HepG2 (cell line): ENCODE measurements at regions not wholly inside any gene's neighbourhood (a gene's known extent, or its start where the extent isn't known, plus 50 kb on each side); places are given as distances from the start of the nearest gene placed in this dataset.

Experiments
- ATAC-seq: fragments of 200-7000 bp; cut with Tn5 transposase; 3 replicates; pipeline ENCODE4 v1.9.1; 2020; ENCODE audit warnings: mild to moderate bottlenecking, moderate library complexity
- BruUV-seq: library from RNA; stranded (reverse); fragments of 400-500 nt; replicated peaks from 2 replicates; lab custom pipeline; 2021; lab: Mats Ljungman, UMichigan
- CTCF ChIA-PET: fragments of 300-600 bp; formaldehyde crosslinking; extraction: SDS; loops from one replicate; lab custom pipeline; 2021; ENCODE audit warnings: low total read pairs, inconsistent platforms, low intra/inter-chr PET ratio; lab: Yijun Ruan, JAX
- POLR2A ChIA-PET: fragments of 350-600 bp; sonication (Branson Sonifier 250); formaldehyde crosslinking; loops from one replicate; lab custom pipeline; 2020; ENCODE audit warnings: antibody characterized with exemption, inconsistent platforms; lab: Yijun Ruan, JAX
- DNase-seq: peaks from one replicate; pipeline ENCODE4 v3.0.0-alpha.2; 2015; ENCODE audit warnings: low spot score
- FAIRE-seq: peaks from 3 replicates; lab custom pipeline; 2011; peaks lifted over from hg19 to GRCh38; lab: Jason Lieb, UNC
- H2AFZ ChIP-seq: one replicate; pipeline ENCODE4 v1.6.1; 2011; ENCODE audit warnings: low read length, inconsistent platforms
- H3K27ac ChIP-seq: fragments of 300-600 bp; 3 replicates; pipeline ENCODE4 v1.8.0; 2011; ENCODE audit warnings: mixed run types, mild to moderate bottlenecking, mixed read lengths, low read length, inconsistent platforms; ENCODE audit not compliant: insufficient read depth; ENCODE audit errors: extremely low read length
- H3K27me3 ChIP-seq, 2 experiments: fragments of 200-600 bp in 1 of 2; 2 replicates in 1 of 2; 3 replicates in 1 of 2; pipeline versions ENCODE4 v1.6.0 to v1.8.0; 2011; ENCODE audit warnings: low read length in 2 of 2, mild to moderate bottlenecking in 2 of 2, moderate library complexity in 2 of 2, inconsistent platforms in 1 of 2; ENCODE audit not compliant: insufficient read depth in 2 of 2, control insufficient read depth in 1 of 2
- H3K36me3 ChIP-seq, 2 experiments: fragments of 200-600 bp in 1 of 2; replicated peaks in 1 of 2; 2 replicates in 1 of 2; 3 replicates in 1 of 2; pipeline versions ENCODE4 v1.5.1 to v1.8.0; 2011; ENCODE audit warnings: low read length in 2 of 2, inconsistent platforms in 1 of 2; ENCODE audit not compliant: insufficient read depth in 2 of 2, control insufficient read depth in 1 of 2
- H3K4me1 ChIP-seq: 2 replicates; pipeline ENCODE4 v1.5.1; 2012; ENCODE audit warnings: low read length, inconsistent platforms; ENCODE audit not compliant: insufficient read depth
- H3K4me2 ChIP-seq: 2 replicates; pipeline ENCODE4 v1.6.0; 2011; ENCODE audit warnings: low read depth, low read length, inconsistent platforms
- H3K4me3 ChIP-seq, 3 experiments: fragments of 200-600 bp in 1 of 3; sonication (generic), shearing (Covaris generic) in 1 of 3; replicated peaks in 1 of 3; 2 replicates each; pipeline ENCODE4 v1.5.1; 2011 to 2016; ENCODE audit warnings: low read length in 3 of 3, inconsistent platforms in 2 of 3, low read depth in 2 of 3, mild to moderate bottlenecking in 2 of 3, control low read depth in 1 of 3, mixed read lengths in 1 of 3; ENCODE audit not compliant: insufficient read depth in 1 of 3
- H3K79me2 ChIP-seq: one replicate; pipeline ENCODE4 v1.6.1; 2011; ENCODE audit warnings: low read length, inconsistent platforms; ENCODE audit not compliant: insufficient read depth
- H3K9ac ChIP-seq: 2 replicates; pipeline ENCODE4 v1.6.0; 2011; ENCODE audit warnings: mild to moderate bottlenecking, low read depth, low read length, inconsistent platforms; ENCODE audit not compliant: insufficient read depth
- H3K9me3 ChIP-seq: 2 replicates; pipeline ENCODE4 v1.5.1; 2012; ENCODE audit warnings: mild to moderate bottlenecking, low read length
- H4K20me1 ChIP-seq: 2 replicates; pipeline ENCODE4 v1.6.0; 2011; ENCODE audit warnings: inconsistent platforms, mild to moderate bottlenecking, low read length, moderate library complexity; ENCODE audit not compliant: insufficient read depth
- ASH2L ChIP-seq: fragments of 300-600, 200-600 bp; sonication (generic); IDR thresholded peaks from 2 replicates; pipeline ENCODE4 v1.7.0; 2017; ENCODE audit warnings: low read depth, mild to moderate bottlenecking, moderate library complexity, mixed read lengths, low read length; ENCODE audit not compliant: insufficient read length
- DNMT1 ChIP-seq: sonication (generic); formaldehyde crosslinking; IDR thresholded peaks from 2 replicates; pipeline ENCODE4 v1.5.1; 2020; ENCODE audit warnings: mild to moderate bottlenecking, missing genetic modification reagents
- FOXC1 ChIP-seq: sonication (generic); formaldehyde crosslinking; IDR thresholded peaks from 2 replicates; pipeline ENCODE4 v1.8.0; 2022; ENCODE audit warnings: mild to moderate bottlenecking, missing genetic modification reagents, borderline replicate concordance
- GATAD1 ChIP-seq: IDR thresholded peaks from 2 replicates; pipeline ENCODE4 v1.6.1; 2016; ENCODE audit warnings: missing genetic modification reagents, missing compliant biosample characterization
- KAT8 ChIP-seq: IDR thresholded peaks from 2 replicates; pipeline ENCODE4 v1.6.1; 2016; ENCODE audit warnings: missing genetic modification reagents, missing compliant biosample characterization
- KLF13 ChIP-seq: sonication (generic); formaldehyde crosslinking; IDR thresholded peaks from 2 replicates; pipeline ENCODE4 v1.4.0; 2020; ENCODE audit warnings: mild to moderate bottlenecking, missing genetic modification reagents
- SRY ChIP-seq: sonication (generic); formaldehyde crosslinking; IDR thresholded peaks from 2 replicates; pipeline ENCODE4 v1.8.0; 2022; ENCODE audit warnings: mild to moderate bottlenecking, missing genetic modification reagents
- TAF1 ChIP-seq: sonication (generic); formaldehyde crosslinking; IDR thresholded peaks from 2 replicates; pipeline ENCODE4 v1.4.0; 2020; ENCODE audit warnings: missing genetic modification reagents
- THRA ChIP-seq: sonication (generic); formaldehyde crosslinking; IDR thresholded peaks from 2 replicates; pipeline ENCODE4 v1.4.0; 2020; ENCODE audit warnings: missing genetic modification reagents, borderline replicate concordance
- ZNF329 ChIP-seq: sonication (generic); formaldehyde crosslinking; IDR thresholded peaks from 2 replicates; pipeline ENCODE4 v1.9.0; 2021; ENCODE audit warnings: low read depth, mild to moderate bottlenecking, missing genetic modification reagents
- ZNF451 ChIP-seq: sonication (generic); formaldehyde crosslinking; IDR thresholded peaks from 2 replicates; pipeline ENCODE4 v1.5.0; 2020; ENCODE audit warnings: mild to moderate bottlenecking, missing genetic modification reagents
- ZNF549 ChIP-seq: sonication (generic); formaldehyde crosslinking; IDR thresholded peaks from 2 replicates; pipeline ENCODE4 v1.5.0; 2020; ENCODE audit warnings: missing genetic modification reagents
- ZNF569 ChIP-seq: sonication (generic); formaldehyde crosslinking; IDR thresholded peaks from 2 replicates; pipeline ENCODE4 v1.5.0; 2020; ENCODE audit warnings: mild to moderate bottlenecking, missing genetic modification reagents, moderate library complexity, borderline replicate concordance
- ZNF577 ChIP-seq: sonication (generic); formaldehyde crosslinking; IDR thresholded peaks from 2 replicates; pipeline ENCODE4 v1.4.0; 2020; ENCODE audit warnings: mild to moderate bottlenecking, low read depth, missing genetic modification reagents, borderline replicate concordance
- ZNF770 ChIP-seq: sonication (generic); formaldehyde crosslinking; IDR thresholded peaks from 2 replicates; pipeline ENCODE4 v1.5.0; 2020; ENCODE audit warnings: mild to moderate bottlenecking, missing genetic modification reagents
- WGBS: methylation state at CpG from one replicate; pipeline ENCODE4 v1.1.6; 2017; ENCODE audit warnings: low lambda C conversion rate; 5-methylcytosine and 5-hydroxymethylcytosine counted together
- in situ Hi-C: cut with HindIII; loops from 2 replicates; pipeline ENCODE4 v1.10.0; 2017; ENCODE audit warnings: low pct_unique_long_range_greater_than_20kb; ENCODE audit not compliant: extremely low pct_ligation_motif_present
- intact Hi-C: fragments of 100-400 bp; cut with micrococcal nuclease; formaldehyde crosslinking; loops from one replicate; pipeline ENCODE4 v1.10.0; 2022; ENCODE audit not compliant: unreplicated experiment
- TF ChIP-seq, protein P1 (sequence below): sonication (generic); formaldehyde crosslinking; IDR thresholded peaks from 2 replicates; pipeline ENCODE4 v1.4.0; 2020; ENCODE audit warnings: missing genetic modification reagents
- TF ChIP-seq, protein P2 (sequence below): sonication (generic); formaldehyde crosslinking; IDR thresholded peaks from 2 replicates; pipeline ENCODE4 v1.8.0; 2022; ENCODE audit warnings: mild to moderate bottlenecking, missing genetic modification reagents, borderline replicate concordance

- H3K27ac ChIP-seq, result no peak overlapping the region
- no peaks in the 10 kb centered on the region for H3K27me3 ChIP-seq
- in situ Hi-C loops, result no loop called here
- H3K9me3 ChIP-seq, result 0 out of 2 replicates have a peak, but pooled peaks cover 4% of the 10 kb centered on the region
- WGBS, result 46% methylated on average over 4 of the region's 4 CpGs
- H3K79me2 ChIP-seq, result no peaks in the 10 kb centered on the region
- BruUV-seq, result no TSS peak
- H3K4me2 ChIP-seq, result no peak overlapping the region
- TF ChIP-seq KAT8 (CRISPR knock-in tag), result no peak
- TF ChIP-seq ZNF577 (CRISPR knock-in tag), result no peak
- TF ChIP-seq GATAD1 (CRISPR knock-in tag), result no peak
- no peak for TF ChIP-seq SRY
- TF ChIP-seq ZNF569 (CRISPR knock-in tag), result no peak
- no peak for TF ChIP-seq ZNF770 (CRISPR knock-in tag)
- TF ChIP-seq DNMT1 (CRISPR knock-in tag), result no peak
- TF ChIP-seq, protein P1, sequence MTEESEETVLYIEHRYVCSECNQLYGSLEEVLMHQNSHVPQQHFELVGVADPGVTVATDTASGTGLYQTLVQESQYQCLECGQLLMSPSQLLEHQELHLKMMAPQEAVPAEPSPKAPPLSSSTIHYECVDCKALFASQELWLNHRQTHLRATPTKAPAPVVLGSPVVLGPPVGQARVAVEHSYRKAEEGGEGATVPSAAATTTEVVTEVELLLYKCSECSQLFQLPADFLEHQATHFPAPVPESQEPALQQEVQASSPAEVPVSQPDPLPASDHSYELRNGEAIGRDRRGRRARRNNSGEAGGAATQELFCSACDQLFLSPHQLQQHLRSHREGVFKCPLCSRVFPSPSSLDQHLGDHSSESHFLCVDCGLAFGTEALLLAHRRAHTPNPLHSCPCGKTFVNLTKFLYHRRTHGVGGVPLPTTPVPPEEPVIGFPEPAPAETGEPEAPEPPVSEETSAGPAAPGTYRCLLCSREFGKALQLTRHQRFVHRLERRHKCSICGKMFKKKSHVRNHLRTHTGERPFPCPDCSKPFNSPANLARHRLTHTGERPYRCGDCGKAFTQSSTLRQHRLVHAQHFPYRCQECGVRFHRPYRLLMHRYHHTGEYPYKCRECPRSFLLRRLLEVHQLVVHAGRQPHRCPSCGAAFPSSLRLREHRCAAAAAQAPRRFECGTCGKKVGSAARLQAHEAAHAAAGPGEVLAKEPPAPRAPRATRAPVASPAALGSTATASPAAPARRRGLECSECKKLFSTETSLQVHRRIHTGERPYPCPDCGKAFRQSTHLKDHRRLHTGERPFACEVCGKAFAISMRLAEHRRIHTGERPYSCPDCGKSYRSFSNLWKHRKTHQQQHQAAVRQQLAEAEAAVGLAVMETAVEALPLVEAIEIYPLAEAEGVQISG (CRISPR knock-in tag), result no peak
- TF ChIP-seq, protein P2, sequence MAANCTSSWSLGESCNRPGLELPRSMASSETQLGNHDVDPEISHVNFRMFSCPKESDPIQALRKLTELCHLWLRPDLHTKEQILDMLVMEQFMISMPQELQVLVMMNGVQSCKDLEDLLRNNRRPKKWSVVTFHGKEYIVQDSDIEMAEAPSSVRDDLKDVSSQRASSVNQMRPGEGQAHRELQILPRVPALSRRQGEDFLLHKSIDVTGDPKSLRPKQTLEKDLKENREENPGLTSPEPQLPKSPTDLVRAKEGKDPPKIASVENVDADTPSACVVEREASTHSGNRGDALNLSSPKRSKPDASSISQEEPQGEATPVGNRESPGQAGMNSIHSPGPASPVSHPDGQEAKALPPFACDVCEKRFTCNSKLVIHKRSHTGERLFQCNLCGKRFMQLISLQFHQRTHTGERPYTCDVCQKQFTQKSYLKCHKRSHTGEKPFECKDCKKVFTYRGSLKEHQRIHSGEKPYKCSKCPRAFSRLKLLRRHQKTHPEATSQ (CRISPR knock-in tag), result no peak
- no peak for TF ChIP-seq ZNF451 (CRISPR knock-in tag)
- no peak for TF ChIP-seq ZNF549
- TF ChIP-seq FOXC1 (CRISPR knock-in tag), result no peak
- no peak for TF ChIP-seq TAF1 (CRISPR knock-in tag)
- TF ChIP-seq ZNF329 (CRISPR knock-in tag), result no peak
- no peak for TF ChIP-seq KLF13 (CRISPR knock-in tag)
- TF ChIP-seq THRA (CRISPR knock-in tag), result no peak
- TF ChIP-seq ASH2L, result no peak
- TF ChIP-seq, all 625 proteins: peak for 0
- Histone ChIP-seq H4K20me1 (no peaks in the 10 kb centered on the region), H3K36me3 (no peaks in the 10 kb centered on the region), H3K9ac (no peak overlapping the region), H3K4me1 (peaks cover 42% of the 10 kb centered on the region), H2AFZ (no peak overlapping the region), H3K4me3 (no peak overlapping the region)
- intact Hi-C loops, result no loop called here
- POLR2A ChIA-PET, result no interaction called here
- ATAC-seq, result no peak
- DNase-seq, result no peak
- CTCF ChIA-PET, result no interaction called here
- FAIRE-seq, result no peak
Observed at GRCh38 chr7:25035274-25035673, 55.3 kb upstream of the OSBPL3 start.
